ENCODE measurements at regions not wholly inside any gene's neighbourhood (a gene's known extent, or its start where the extent isn't known, plus 50 kb on each side); places are given as distances from the start of the nearest gene placed in this dataset.

DNA sequence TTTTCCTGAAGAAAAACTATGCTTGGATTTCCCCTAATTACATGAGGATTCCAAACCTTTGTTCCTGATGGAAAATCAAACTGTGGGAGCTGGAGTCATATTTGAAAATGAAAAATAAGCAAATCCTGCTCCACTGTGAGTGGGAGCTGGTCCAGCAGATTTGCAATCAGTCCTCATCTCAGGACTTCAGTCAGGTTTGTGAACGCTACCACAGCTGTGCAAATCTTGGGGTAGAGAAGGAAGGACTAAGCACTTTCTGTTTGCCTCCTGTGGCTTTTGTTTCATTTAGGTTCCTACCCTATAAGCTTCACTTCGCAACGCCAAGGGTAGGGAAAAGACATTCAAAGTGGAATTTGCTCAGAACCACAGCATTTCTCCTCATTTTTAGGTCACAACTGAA is 238.2 kb downstream of the TUSC7 start:
- Histone ChIP-seq H3K27ac (no peak overlapping the region), H3K4me1 (no peaks in the 10 kb centered on the region), H3K9me3 (no peaks in the 10 kb centered on the region), H3K36me3 (no peaks in the 10 kb centered on the region), H3K4me3 (no peak overlapping the region), H3K27me3 (no peaks in the 10 kb centered on the region)
- WGBS, 2 donors = 39 to 53% methylated on average over 3 of the region's 3 CpGs
- intact Hi-C loops (cut with DNase I) = no loop called here
- TF ChIP-seq, protein P1, sequence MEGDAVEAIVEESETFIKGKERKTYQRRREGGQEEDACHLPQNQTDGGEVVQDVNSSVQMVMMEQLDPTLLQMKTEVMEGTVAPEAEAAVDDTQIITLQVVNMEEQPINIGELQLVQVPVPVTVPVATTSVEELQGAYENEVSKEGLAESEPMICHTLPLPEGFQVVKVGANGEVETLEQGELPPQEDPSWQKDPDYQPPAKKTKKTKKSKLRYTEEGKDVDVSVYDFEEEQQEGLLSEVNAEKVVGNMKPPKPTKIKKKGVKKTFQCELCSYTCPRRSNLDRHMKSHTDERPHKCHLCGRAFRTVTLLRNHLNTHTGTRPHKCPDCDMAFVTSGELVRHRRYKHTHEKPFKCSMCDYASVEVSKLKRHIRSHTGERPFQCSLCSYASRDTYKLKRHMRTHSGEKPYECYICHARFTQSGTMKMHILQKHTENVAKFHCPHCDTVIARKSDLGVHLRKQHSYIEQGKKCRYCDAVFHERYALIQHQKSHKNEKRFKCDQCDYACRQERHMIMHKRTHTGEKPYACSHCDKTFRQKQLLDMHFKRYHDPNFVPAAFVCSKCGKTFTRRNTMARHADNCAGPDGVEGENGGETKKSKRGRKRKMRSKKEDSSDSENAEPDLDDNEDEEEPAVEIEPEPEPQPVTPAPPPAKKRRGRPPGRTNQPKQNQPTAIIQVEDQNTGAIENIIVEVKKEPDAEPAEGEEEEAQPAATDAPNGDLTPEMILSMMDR (IDR thresholded peaks at IDR 0.05) = no peak
- no peak for TF ChIP-seq POLR2A (IDR thresholded peaks at IDR 0.05)
- DNase-seq = no peak

- Histone ChIP-seq H3K9me3 (no peaks in the 10 kb centered on the region), H3K27me3 (no peaks in the 10 kb centered on the region), H3K4me1 (no peaks in the 10 kb centered on the region), H3K27ac (no peak overlapping the region), H3K4me3 (no peak overlapping the region), H3K36me3 (no peaks in the 10 kb centered on the region)
- no peak for DNase-seq
- no peak for TF ChIP-seq POLR2A (IDR thresholded peaks at IDR 0.05)
- TF ChIP-seq, protein P1 (IDR thresholded peaks at IDR 0.05) = no peak
- intact Hi-C loops (cut with DNase I) = no loop called here
- WGBS, 2 donors = 64 to 65% methylated on average over 7 of the region's 7 CpGs
Observed at GRCh38 chr3:116950301-116951055, 240.9 kb downstream of the TUSC7 start.

DNA sequence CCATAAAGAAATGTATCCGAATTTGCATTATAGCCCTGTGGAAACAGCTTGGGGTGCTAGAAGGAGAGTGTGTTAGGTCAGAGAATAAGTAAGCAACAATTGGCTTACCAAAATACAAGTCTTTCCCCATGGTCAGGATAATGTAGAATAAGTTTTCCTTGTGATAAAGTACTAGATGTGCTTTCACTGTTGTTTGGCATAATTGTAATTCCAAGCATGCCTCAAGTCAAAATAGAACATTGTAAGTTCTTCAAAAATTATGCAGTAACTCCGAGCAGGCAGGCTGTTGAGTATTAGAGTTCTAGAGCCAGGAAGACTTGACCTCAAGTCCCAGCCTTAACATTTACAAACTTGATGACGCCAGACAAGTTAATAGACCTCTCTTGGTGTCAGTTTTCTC is 242.0 kb downstream of the TUSC7 start:
- TF ChIP-seq, protein P1 (IDR thresholded peaks at IDR 0.05) = no peak
- TF ChIP-seq POLR2A (IDR thresholded peaks at IDR 0.05) = no peak
- peak overlapping the region in 1 of 4 donors; percentile 17 for H3K27ac ChIP-seq
- no peaks in the 10 kb centered on the region for H3K9me3 ChIP-seq
- intact Hi-C loops (cut with DNase I) = no loop called here
- WGBS, 2 donors = 38 to 43% methylated on average over 3 of the region's 3 CpGs
- H3K27me3 ChIP-seq = no peaks in the 10 kb centered on the region
- no peaks in the 10 kb centered on the region for H3K4me1 ChIP-seq
- no peak for DNase-seq
- H3K36me3 ChIP-seq = no peaks in the 10 kb centered on the region
- H3K4me3 ChIP-seq = no peak overlapping the region

DNA sequence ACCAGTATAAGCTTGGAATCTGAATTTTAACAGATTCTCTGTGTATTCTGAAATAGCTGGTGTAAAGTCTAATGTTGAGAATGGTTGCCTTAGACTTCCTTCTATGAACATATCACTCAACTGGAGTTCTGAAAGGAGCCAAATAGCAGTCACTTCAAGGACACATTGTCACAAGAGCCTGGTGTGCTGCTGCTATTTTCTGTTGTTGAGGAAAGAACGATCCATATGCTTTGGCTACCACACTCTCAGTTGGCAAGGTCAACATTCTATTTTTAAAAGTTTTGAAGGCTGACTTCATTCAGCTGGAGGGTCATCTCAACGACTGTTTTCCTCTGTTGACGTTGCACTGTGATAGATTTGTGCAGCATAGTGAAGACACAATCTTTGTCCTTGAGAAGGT is 248.7 kb downstream of the TUSC7 start:
- Histone ChIP-seq H3K36me3 (no peaks in the 10 kb centered on the region), H3K4me1 (no peaks in the 10 kb centered on the region), H3K27me3 (no peaks in the 10 kb centered on the region), H3K4me3 (no peak overlapping the region), H3K27ac (no peak overlapping the region), H3K9me3 (no peaks in the 10 kb centered on the region)
- no peak for DNase-seq
- intact Hi-C loops (cut with DNase I) = no loop called here
- no peak for TF ChIP-seq POLR2A (IDR thresholded peaks at IDR 0.05)
- TF ChIP-seq, protein P1 (IDR thresholded peaks at IDR 0.05) = no peak
- WGBS, 2 donors = 31 to 52% methylated on average over 3 of the region's 3 CpGs

- Histone ChIP-seq H3K27me3 (no peaks in the 10 kb centered on the region), H3K27ac (no peak overlapping the region), H3K4me1 (no peaks in the 10 kb centered on the region), H3K36me3 (no peaks in the 10 kb centered on the region), H3K9me3 (no peaks in the 10 kb centered on the region), H3K4me3 (no peak overlapping the region)
- no peak for DNase-seq
- intact Hi-C loops (cut with DNase I) = no loop called here
- 59 to 68% methylated on average over 4 of the region's 4 CpGs for WGBS, 2 donors
- no peak for TF ChIP-seq POLR2A (IDR thresholded peaks at IDR 0.05)
- TF ChIP-seq, protein P1 (IDR thresholded peaks at IDR 0.05) = no peak
Observed at GRCh38 chr3:116961106-116961505, 251.5 kb downstream of the TUSC7 start.
